Ammon's horn (tissue), 1 donor: ENCODE measurements at regions not wholly inside any gene's neighbourhood (a gene's known extent, or its start where the extent isn't known, plus 50 kb on each side); places are given as distances from the start of the nearest gene placed in this dataset.

Experiments
- DNase-seq: peaks from one replicate; pipeline ENCODE4 v3.0.0-alpha.2; 2016; ENCODE audit warnings: low spot score

DNA sequence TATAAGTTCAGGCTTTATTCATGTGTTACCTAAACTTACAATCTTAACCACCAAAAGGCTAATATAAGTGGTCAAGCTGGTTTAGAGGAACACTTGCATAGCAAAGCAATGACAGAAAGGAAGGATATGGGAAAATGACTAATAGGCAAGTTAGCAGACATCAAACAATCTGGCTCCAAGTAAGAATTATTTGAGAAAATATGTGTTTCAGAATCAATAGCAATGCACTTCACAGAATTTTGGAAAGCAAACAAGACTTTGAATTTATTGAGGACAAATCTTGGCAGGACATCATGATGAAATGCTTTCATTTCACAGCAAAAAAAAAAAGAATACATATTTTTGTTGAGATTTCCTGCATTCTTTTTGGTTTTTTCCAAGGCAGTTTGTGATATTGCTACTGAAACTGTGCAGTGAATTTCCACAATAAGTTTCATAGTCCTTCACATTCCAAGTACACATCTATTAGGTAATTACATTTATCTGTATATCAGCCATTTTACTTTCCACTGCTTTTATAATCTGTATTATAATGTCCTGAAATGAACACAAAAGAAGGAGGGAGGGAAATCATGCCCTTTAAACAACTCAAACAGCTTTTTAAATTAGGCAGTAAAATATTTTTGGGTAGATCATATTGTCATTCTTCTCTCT, 417.9 kb downstream of the NR2F1-AS1 start:
- no peak for DNase-seq

- DNase-seq, result no peak
Observed at GRCh38 chr5:93161661-93162654, 419.1 kb downstream of the NR2F1-AS1 start.

DNA sequence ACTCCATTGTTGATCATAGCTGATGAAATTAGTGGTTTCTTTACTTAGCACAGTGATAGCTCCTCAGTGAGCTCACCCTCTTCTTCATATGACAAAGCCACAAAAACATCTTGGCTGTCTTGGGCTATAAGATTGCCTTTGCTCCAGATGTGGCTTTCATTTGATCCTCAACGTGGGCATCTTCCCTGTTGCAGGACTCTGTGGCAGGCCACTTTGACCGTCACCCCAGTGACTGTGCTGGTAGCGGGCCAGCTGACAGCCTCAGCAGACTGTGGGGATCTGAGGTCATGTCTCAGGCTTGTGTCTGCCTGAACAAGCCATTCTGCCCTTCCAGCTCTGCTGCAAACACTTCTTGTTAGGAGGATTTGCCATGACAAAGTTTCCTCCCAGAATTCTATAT, 422.2 kb downstream of the NR2F1-AS1 start:
- DNase-seq, result no peak

- DNase-seq, result no peak
Observed at GRCh38 chr5:93156566-93156965, 424.5 kb downstream of the NR2F1-AS1 start.

DNA sequence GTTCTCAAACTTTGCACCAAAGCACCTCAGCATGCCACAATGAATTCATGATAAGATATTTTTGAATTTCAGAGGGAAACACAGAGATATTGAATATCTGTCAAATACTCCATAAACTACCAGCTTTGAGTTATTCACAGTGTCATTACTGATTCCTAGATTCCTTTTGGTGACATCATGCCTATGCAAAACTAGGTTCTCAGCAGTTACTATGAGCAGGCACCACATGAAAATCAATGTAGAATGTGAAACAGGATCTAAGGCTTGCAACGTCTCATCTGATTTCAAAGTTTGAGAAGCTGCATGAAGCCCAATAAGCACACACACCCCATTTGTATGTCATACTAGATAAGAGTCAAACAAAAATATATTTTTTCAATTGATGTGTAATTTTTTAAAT, 426.5 kb downstream of the NR2F1-AS1 start:
- DNase-seq, result no peak

DNA sequence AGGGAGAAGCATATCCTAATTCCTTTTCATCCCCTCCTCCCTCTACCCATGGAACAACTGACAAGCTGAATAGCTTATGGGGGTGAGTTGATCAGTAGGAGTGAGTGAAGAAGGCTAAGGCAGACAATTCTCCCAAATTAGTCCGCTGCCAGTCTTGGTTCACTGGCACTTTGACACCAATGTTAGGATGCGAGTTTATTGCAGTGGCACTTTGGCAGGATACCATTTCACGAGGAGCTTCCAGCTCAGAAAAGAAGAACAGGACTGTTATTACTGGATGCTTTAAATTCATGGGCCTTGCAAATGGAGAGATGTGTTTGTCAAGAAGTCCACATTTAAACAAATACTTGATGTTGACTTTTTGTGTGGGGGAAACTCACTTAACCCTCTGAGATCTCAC, 427.6 kb downstream of the NR2F1-AS1 start:
- no peak for DNase-seq

GRCh38 chr5:93151896-93152295, 429.1 kb downstream of the NR2F1-AS1 start:
- no peak for DNase-seq

- no peak for DNase-seq
Observed at GRCh38 chr5:93151121-93151520, 429.9 kb downstream of the NR2F1-AS1 start.

DNA sequence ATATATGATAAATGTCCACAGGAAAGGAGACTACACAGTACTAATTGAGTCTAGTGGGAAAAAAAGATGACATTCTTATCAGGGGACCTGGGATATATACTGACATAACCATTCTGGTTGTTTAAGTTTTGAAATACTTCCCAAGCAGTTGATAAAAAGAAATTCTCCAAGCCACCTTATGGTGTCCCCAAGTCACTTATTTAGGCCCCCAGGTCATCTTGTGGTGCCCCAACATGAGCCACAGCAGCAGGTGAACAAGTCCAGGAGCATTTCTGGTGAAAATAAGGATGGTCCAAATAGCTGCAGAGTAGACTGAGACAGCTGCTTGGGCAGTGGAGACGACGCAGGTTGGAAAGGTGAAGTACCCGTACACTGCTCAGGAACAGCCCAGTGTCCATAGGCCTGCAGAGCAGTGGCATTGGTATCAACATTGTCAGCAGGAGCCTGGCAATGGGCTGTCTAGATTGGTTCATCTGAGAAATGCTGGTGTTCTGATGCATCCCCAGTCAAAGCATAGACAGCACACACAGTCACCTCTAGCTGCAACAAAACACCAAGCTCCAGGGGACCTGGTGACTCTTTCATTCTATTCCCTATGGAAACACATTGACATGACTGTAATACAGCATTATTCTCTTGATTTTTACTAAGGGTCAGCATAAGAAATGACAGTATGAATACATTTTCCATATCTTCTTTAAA, 430.6 kb downstream of the NR2F1-AS1 start:
- DNase-seq, result no peak

DNA sequence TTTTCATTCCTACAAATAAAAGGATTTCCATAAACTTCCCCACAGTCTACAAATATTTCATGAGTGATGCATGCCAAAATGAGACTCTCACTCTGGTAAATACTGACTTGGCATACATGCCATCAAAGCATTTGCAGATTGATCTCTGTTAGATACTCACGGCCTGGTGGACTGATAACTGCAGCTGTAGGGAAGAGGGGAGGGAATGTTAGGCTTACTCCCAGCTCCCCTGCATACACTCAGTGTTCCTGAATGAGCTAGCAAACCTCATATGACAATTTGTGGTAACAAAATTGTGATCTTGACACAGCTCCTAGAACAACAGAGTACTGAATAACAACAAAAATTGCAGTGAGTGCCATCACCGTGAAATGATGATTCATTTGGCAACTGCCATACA, 435.3 kb downstream of the NR2F1-AS1 start:
- DNase-seq, result peak; percentile 54

GRCh38 chr5:93145019-93145418, 436.0 kb downstream of the NR2F1-AS1 start:
- no peak for DNase-seq

DNA sequence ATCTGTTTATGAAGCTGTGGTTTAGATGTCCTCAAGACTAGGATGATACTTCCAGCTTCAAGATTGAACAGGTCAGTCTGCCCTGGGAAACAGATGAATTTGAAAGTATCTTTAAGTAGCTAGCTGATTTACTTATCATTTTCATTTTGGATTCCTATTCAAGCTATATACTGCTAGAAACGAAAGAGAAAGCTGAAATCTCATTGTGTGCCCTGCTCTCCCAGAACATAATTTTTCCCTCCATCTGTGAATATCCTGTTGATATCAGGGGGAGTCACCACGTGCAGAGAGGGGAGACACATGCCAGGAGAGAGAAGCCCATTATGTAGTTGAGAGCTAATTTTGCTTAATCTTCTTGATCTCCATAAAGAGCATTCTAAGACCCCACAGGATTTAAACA, 439.1 kb downstream of the NR2F1-AS1 start:
- DNase-seq, result no peak

DNA sequence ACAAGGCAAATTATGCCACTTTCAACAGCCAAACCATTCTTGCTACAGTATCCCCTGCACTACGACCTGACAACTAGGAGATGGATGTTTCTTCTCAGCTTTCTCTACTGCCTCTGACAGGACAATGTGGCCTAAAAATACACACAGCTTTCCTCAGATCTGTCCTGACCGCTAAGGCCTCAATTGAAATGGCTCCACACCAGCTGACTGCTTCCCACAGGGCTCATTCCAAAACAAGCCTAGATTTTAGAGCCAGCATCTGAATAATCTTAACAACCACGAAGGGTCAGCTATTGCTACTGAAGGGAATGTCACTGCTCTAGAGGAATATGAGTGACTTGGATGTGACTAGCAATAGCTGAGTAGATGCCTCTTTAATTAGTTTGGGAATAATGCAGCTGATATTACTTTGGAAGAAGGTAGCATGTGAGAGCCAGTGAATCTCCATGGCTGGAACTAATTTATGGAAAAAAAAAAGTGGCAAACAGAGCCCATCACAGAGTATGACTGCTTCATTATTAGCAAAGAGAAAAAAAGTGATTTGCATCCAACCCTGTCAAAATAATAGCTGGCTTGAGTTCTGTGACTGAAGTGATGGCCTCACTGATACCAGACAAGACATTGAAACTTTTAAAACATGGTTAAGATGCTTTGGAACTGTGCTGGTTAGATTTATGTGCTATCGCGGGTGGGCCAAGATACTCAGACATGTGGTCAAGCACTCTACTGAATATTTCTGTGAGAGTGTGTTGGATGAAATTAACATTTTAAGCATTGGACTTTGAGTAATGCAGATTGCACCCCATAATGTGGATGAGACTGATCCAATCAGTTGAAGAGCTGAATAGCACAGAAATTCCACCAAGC, 450.2 kb downstream of the NR2F1-AS1 start:
- DNase-seq, result no peak

DNA sequence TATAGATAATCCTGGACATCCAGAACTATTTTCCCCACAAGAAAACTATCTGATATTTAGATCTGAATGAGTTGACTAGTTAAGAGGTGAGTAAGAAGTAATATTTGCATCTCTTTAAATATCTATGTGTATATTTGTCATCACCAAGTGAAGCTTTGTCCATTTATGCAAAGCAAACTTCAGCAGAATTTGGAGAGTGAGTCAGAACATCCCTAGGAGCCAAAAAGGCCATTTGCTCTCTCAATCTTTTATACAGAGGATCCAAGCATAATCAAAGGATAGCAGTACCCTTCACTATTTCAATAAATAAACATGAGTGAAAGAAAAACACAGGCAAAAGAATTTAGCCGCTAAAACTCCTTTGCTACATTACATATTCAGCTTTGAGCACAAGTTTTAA, 454.4 kb downstream of the NR2F1-AS1 start:
- no peak for DNase-seq

DNA sequence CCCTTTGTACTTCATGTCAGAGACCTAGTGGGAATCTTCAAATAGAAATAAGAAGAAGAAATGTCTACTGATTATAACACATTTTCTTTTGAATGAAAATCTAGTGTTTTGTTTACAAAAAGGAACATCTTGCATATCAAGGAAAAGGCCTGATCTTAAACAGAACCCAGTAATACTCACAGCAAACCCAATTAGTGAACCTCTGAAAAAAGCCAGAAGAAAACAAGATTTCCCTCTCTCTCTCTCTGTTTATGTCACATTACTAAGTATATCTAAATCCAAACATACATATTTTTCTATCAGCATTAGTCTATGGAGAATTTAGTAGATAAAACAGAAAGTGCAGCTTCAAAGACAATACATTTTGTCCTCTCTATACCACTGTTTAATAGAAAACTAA, 457.9 kb downstream of the NR2F1-AS1 start:
- no peak for DNase-seq

GRCh38 chr5:93122446-93122845, 458.6 kb downstream of the NR2F1-AS1 start:
- DNase-seq, result no peak

- DNase-seq, result no peak
Observed at GRCh38 chr5:93120771-93121170, 460.2 kb downstream of the NR2F1-AS1 start.

DNA sequence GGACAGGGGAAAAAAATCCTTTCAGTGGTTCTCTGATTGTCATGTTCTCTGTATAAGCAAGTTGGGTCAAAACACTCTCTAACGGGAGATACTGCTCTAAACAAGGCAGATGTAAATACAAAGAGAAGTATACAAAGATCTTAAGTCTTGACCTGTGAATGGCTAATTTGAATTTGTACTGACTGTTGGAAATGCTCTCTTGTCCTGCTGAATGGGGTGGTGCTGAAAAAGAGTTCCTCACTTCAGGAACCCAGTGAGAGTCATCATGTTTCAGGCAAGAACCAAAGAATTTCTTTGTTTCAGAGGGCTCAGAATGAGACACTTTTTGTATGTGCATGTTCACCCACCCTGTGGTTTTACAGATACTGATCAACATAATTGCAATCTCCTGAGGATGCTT, 461.0 kb downstream of the NR2F1-AS1 start:
- no peak for DNase-seq

GRCh38 chr5:93117751-93118531, 463.1 kb downstream of the NR2F1-AS1 start:
- DNase-seq, result no peak

DNA sequence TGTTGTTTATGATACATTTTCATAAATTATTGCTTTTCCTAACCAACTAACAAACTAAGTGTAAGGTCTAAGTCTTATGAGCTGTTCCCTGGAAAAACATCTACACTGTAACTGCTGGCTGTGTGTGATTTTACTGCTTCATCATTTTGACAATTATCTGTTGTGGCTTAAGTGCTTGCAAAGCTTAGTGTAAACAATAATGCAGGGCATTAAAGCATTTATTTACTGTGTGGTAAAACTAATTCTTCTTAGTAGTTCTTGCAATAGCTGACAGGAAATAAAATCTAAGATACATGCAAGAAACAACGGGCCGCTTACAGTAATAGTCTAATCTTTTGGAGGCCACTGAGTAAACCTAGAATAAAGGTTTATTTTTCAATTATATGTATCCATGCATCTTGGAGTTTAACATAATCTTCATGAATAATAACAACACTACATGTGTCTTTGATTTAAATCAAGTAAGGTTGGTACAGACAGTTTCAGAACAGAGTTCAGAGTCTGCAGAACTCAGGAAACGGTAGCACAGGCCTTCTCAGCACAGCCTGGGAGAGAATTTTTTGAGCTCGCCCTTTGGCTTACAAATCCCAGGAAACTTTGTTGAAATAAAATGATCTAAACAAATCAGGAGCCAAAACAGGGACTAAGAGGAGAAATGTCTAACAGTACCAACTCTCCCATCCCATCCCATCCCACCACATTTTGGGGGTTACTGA, 473.1 kb downstream of the NR2F1-AS1 start:
- no peak for DNase-seq
